ENCODE measurements at regions not wholly inside any gene's neighbourhood (a gene's known extent, or its start where the extent isn't known, plus 50 kb on each side); places are given as distances from the start of the nearest gene placed in this dataset.

- no peak for TF ChIP-seq CTCF (conservative IDR thresholded peaks at IDR 0.05; ENCODE audit: low read depth, low read length)
- no peak for TF ChIP-seq EZH2 (IDR thresholded peaks at IDR 0.05; ENCODE audit: low read length, unreplicated experiment)
Observed at GRCh38 chr2:116329280-116329679, 1485.2 kb upstream of the DDX18 start.

All from PC-3 (cell line).